CD8-positive, alpha-beta memory T cell (primary cell): ENCODE measurements at regions not wholly inside any gene's neighbourhood (a gene's known extent, or its start where the extent isn't known, plus 50 kb on each side); places are given as distances from the start of the nearest gene placed in this dataset.

Source experiments
- CTCF ChIA-PET: fragments of 350-600 bp; sonication (Branson Sonifier 250); formaldehyde crosslinking; loops from one replicate; lab custom pipeline; 2021; ENCODE audit warnings: antibody characterized with exemption; lab: Charles Lee
- POLR2A ChIA-PET: fragments of 350-600 bp; sonication (Branson Sonifier 250); formaldehyde crosslinking; loops from one replicate; lab custom pipeline; 2021; ENCODE audit warnings: antibody characterized with exemption; lab: Charles Lee
- DNase-seq, 5 donors: peaks; one replicate each; pipeline versions ENCODE4 v3.0.0 to v3.0.0-alpha.2; 2020 to 2022; ENCODE audit warnings: mixed read lengths in 1 of 5
- H3K27ac ChIP-seq: one replicate; pipeline ENCODE4 v1.7.0; 2013; ENCODE audit warnings: low read depth, mild to moderate bottlenecking, low read length, moderate library complexity
- H3K27me3 ChIP-seq: 2 replicates; pipeline ENCODE4 v1.7.0; 2013; ENCODE audit warnings: low read length, mild to moderate bottlenecking; ENCODE audit not compliant: insufficient read depth, poor library complexity, severe bottlenecking
- H3K36me3 ChIP-seq: 2 replicates; pipeline ENCODE4 v1.7.0; 2013; ENCODE audit warnings: mild to moderate bottlenecking, low read length, moderate library complexity; ENCODE audit not compliant: insufficient read depth
- H3K4me1 ChIP-seq: 2 replicates; pipeline ENCODE4 v1.7.0; 2013; ENCODE audit warnings: mild to moderate bottlenecking, low read length, moderate library complexity; ENCODE audit not compliant: insufficient read depth
- H3K4me3 ChIP-seq: 2 replicates; pipeline ENCODE4 v1.7.0; 2013; ENCODE audit warnings: mild to moderate bottlenecking, low read length
- H3K9me3 ChIP-seq: 2 replicates; pipeline ENCODE4 v1.7.0; 2013; ENCODE audit warnings: mild to moderate bottlenecking, low read length
- H3K27ac Mint-ChIP-seq, 8 donors: one replicate each; pipeline ENCODE4 v1.8.0; 2020 to 2021; ENCODE audit warnings: mixed read lengths in 8 of 8, mild to moderate bottlenecking in 6 of 8, inconsistent platforms in 3 of 8, moderate library complexity in 3 of 8
- H3K27me3 Mint-ChIP-seq, 2 donors: one replicate each; pipeline ENCODE4 v1.8.0; 2020 to 2021; ENCODE audit warnings: mixed read lengths in 2 of 2, mild to moderate bottlenecking in 1 of 2, moderate library complexity in 1 of 2
- H3K36me3 Mint-ChIP-seq, 3 donors: one replicate each; pipeline ENCODE4 v1.8.0; 2020 to 2021; ENCODE audit warnings: mixed read lengths in 3 of 3, inconsistent platforms in 1 of 3, mild to moderate bottlenecking in 1 of 3
- H3K4me1 Mint-ChIP-seq, 3 donors: one replicate each; pipeline ENCODE4 v1.8.0; 2020 to 2021; ENCODE audit warnings: mixed read lengths in 3 of 3, inconsistent platforms in 1 of 3, mild to moderate bottlenecking in 1 of 3
- H3K4me3 Mint-ChIP-seq, 7 donors: one replicate each; pipeline ENCODE4 v1.8.0; 2020 to 2021; ENCODE audit warnings: mixed read lengths in 7 of 7, mild to moderate bottlenecking in 6 of 7, moderate library complexity in 4 of 7, inconsistent platforms in 2 of 7
- H3K9me3 Mint-ChIP-seq, 5 donors: one replicate each; pipeline ENCODE4 v1.8.0; 2020 to 2022; ENCODE audit warnings: mixed read lengths in 5 of 5, mild to moderate bottlenecking in 3 of 5, moderate library complexity in 2 of 5, inconsistent platforms in 1 of 5

- Mint-ChIP-seq H3K9me3 (peaks cover 2 to 6% (median 4%) of the 10 kb centered on the region in 5 donors), H3K27ac (no peak overlapping the region), H3K27me3 (no peaks in the 10 kb centered on the region), H3K4me3 (no peak overlapping the region), H3K4me1 (peaks cover 11 to 46% (median 30%) of the 10 kb centered on the region in 3 donors), H3K36me3 (peaks cover 22 to 70% (median 45%) of the 10 kb centered on the region in 3 donors)
- H3K36me3 ChIP-seq = no peaks in the 10 kb centered on the region
- CTCF ChIA-PET = no interaction called here
- no peaks in the 10 kb centered on the region for H3K27me3 ChIP-seq
- POLR2A ChIA-PET = no interaction called here
- no peak overlapping the region for H3K4me3 ChIP-seq
- H3K27ac ChIP-seq = no peak overlapping the region
- no peaks in the 10 kb centered on the region for H3K4me1 ChIP-seq
- DNase-seq = no peak
- H3K9me3 ChIP-seq = no peaks in the 10 kb centered on the region
Measured at GRCh38 chr21:28811860-28812259, 180.8 kb downstream of the LTN1 start.

GRCh38 chr21:28810826-28811524, 181.7 kb downstream of the LTN1 start:
- CTCF ChIA-PET = no interaction called here
- POLR2A ChIA-PET = interaction anchor here (0.5 kb wide), 1 partner anchor 199 kb away, joined by 4 read pairs; no protein-coding TSS in a partner anchor
- Mint-ChIP-seq H3K9me3 (peaks cover 2 to 6% (median 4%) of the 10 kb centered on the region in 5 donors), H3K4me1 (peaks cover 11 to 44% (median 27%) of the 10 kb centered on the region in 3 donors), H3K4me3 (no peak overlapping the region), H3K27me3 (no peaks in the 10 kb centered on the region), H3K27ac (no peak overlapping the region), H3K36me3 (peaks cover 18 to 68% (median 45%) of the 10 kb centered on the region in 3 donors)
- DNase-seq = no peak
- Histone ChIP-seq H3K4me3 (no peak overlapping the region), H3K9me3 (no peaks in the 10 kb centered on the region), H3K36me3 (no peaks in the 10 kb centered on the region), H3K27ac (no peak overlapping the region), H3K4me1 (no peaks in the 10 kb centered on the region), H3K27me3 (no peaks in the 10 kb centered on the region)

DNA sequence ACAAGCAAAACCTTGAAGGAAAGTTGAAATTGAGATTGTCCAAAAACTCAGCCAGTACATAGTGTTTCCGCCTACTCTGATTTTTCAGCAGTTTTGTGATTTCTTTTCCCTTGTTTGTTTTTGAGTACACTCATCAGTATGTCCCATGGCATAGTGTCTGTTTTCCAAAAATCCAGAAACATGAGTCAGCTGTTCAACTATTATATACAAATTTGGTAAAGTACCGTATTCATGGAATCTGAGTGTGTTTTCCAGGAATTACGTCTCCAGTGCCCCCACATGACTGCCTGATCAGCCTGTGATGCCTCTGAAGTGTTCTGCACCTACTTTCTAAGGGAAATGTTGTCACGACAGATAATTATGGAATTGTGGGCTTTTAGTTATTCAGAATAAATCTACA, 186.8 kb downstream of the LTN1 start:
- Mint-ChIP-seq H3K36me3 (peaks cover 13 to 35% (median 34%) of the 10 kb centered on the region in 3 donors), H3K4me3 (no peak overlapping the region), H3K4me1 (peaks cover 14 to 33% (median 31%) of the 10 kb centered on the region in 3 donors), H3K9me3 (peaks cover 0 to 4% (median 4%) of the 10 kb centered on the region in 5 donors), H3K27ac (no peak overlapping the region), H3K27me3 (no peaks in the 10 kb centered on the region)
- H3K27me3 ChIP-seq = no peaks in the 10 kb centered on the region
- no peak overlapping the region for H3K4me3 ChIP-seq
- no peaks in the 10 kb centered on the region for H3K4me1 ChIP-seq
- no peaks in the 10 kb centered on the region for H3K36me3 ChIP-seq
- H3K9me3 ChIP-seq = no peaks in the 10 kb centered on the region
- no peak overlapping the region for H3K27ac ChIP-seq
- CTCF ChIA-PET = no interaction called here
- POLR2A ChIA-PET = no interaction called here
- DNase-seq = no peak

DNA sequence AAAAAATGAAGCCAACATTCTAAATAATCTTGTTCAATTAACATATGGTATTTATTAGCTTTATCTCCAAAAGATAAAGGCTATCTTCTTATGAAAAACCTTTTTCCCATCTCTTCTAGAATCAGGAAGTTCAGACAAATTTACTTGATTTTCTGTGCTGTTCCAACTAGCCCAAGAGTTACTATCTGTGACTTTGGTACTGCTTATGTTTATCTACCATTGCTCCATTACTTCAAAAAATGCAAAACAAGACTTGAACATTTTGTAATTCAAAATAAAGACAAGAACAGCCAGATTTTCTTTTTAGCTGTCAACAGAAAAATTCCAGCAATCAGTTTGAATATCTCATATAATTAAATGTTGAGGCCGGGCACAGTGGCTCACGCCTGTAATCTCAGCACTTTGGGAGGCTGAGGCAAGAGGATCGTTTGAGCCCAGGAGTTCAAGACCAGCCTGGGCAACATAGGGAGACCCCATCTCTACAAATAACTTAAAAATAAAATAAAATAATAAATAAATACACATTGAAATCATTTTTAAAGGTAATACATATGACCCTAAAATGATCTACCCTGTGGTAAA, 188.5 kb downstream of the LTN1 start:
- Mint-ChIP-seq H3K27ac (peak overlapping the region in 2 of 8 donors; percentile 1 to 41), H3K36me3 (peaks cover 24 to 34% (median 31%) of the 10 kb centered on the region in 3 donors)

DNA sequence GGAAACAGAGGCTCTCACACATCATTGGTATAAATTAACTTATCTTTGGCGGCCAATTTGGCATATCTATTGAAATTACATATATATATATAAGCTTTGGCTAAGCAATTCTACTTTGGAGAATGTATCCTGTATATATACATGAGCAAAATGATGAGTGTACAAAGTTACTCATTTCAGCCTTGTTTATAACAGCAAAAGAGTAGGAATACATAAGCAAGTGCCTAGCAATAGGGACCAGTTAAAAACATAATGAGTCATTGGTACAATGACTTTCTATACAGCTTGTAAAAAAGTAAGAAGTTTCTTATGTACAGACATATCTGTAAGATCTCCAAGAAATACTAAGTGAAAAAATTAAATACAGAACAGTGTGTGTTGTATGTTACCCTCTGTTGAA, 190.8 kb downstream of the LTN1 start:
- H3K27ac ChIP-seq = no peak overlapping the region
- Mint-ChIP-seq H3K4me3 (no peak overlapping the region), H3K27me3 (no peaks in the 10 kb centered on the region), H3K4me1 (peaks cover 14 to 18% (median 14%) of the 10 kb centered on the region in 3 donors), H3K9me3 (no peaks in the 10 kb centered on the region), H3K36me3 (peaks cover 12 to 32% (median 16%) of the 10 kb centered on the region in 3 donors), H3K27ac (peak overlapping the region in 1 of 8 donors; percentile 74)
- no peaks in the 10 kb centered on the region for H3K9me3 ChIP-seq
- H3K4me1 ChIP-seq = no peaks in the 10 kb centered on the region
- no peak overlapping the region for H3K4me3 ChIP-seq
- no peaks in the 10 kb centered on the region for H3K36me3 ChIP-seq
- no peaks in the 10 kb centered on the region for H3K27me3 ChIP-seq
- ChIA-PET POLR2A (no interaction called here), CTCF (interaction anchor here (1.4 to 2.1 kb wide), 2 partner anchors 10 to 57 kb away, joined by 4 to 7 read pairs; no protein-coding TSS in a partner anchor)
- DNase-seq = no peak

More for the DNA sequence above, 188.5 kb downstream of the LTN1 start:
- H3K4me3 ChIP-seq = no peak overlapping the region
- ChIA-PET POLR2A (no interaction called here), CTCF (no interaction called here)
- H3K9me3 Mint-ChIP-seq = peaks cover 0 to 4% (median 4%) of the 10 kb centered on the region in 5 donors
- no peak overlapping the region for H3K27ac ChIP-seq
- H3K9me3 ChIP-seq = no peaks in the 10 kb centered on the region
- H3K27me3 ChIP-seq = no peaks in the 10 kb centered on the region
- H3K36me3 ChIP-seq = no peaks in the 10 kb centered on the region
- no peak for DNase-seq
- H3K4me1 ChIP-seq = no peaks in the 10 kb centered on the region
- H3K4me3 Mint-ChIP-seq = no peak overlapping the region
- no peaks in the 10 kb centered on the region for H3K27me3 Mint-ChIP-seq
- peaks cover 14 to 25% (median 22%) of the 10 kb centered on the region in 3 donors for H3K4me1 Mint-ChIP-seq

DNA sequence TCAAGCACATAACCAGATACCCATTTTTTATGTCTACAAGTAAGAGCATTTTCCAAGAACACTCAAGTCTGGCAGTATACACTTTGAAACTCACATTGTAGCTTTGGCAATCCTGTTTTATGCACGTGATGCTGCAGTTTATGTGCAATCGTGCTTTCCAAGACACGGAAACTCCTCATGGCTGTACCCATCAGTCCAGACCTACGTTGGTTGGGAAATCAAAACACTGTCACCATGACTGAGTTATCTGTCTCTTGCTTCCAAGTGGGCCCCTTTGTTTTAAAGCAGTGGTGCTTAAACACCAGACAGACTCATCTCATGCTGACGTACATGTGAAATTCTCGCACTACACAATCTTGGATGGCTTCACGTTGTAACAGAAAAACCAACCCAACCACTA, 192.8 kb downstream of the LTN1 start:
- H3K4me1 ChIP-seq = no peaks in the 10 kb centered on the region
- Mint-ChIP-seq H3K27ac (no peak overlapping the region), H3K36me3 (peaks cover 6 to 19% (median 19%) of the 10 kb centered on the region in 3 donors), H3K4me3 (no peak overlapping the region), H3K27me3 (no peaks in the 10 kb centered on the region), H3K4me1 (peaks cover 14 to 18% (median 18%) of the 10 kb centered on the region in 3 donors), H3K9me3 (no peaks in the 10 kb centered on the region)
- H3K36me3 ChIP-seq = no peaks in the 10 kb centered on the region
- no peak for DNase-seq
- CTCF ChIA-PET = no interaction called here
- POLR2A ChIA-PET = no interaction called here
- H3K9me3 ChIP-seq = no peaks in the 10 kb centered on the region
- no peak overlapping the region for H3K27ac ChIP-seq
- no peak overlapping the region for H3K4me3 ChIP-seq
- no peaks in the 10 kb centered on the region for H3K27me3 ChIP-seq

DNA sequence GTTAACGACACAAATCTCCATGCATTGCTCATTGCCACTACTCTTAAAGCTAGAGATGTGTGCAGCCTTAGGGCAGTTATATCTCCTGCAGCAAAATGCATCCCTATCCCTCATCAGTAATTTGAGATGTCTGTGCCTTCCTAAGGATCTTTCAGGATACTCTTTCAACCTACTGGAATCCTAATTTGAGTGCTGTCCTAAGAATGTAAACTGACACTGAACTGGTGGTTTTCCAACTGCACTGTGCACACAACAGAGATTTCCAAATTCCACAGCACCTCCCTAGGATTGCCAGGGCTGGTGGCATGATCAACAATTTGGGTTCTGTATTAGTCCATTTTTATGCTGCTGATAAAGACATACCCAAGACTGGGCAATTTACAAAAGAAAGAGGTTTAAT, 193.9 kb downstream of the LTN1 start:
- Mint-ChIP-seq H3K4me3 (no peak overlapping the region), H3K27ac (peak overlapping the region in 1 of 8 donors; percentile 73), H3K4me1 (peaks cover 14 to 17% (median 17%) of the 10 kb centered on the region in 3 donors), H3K36me3 (peaks cover 6 to 21% (median 19%) of the 10 kb centered on the region in 3 donors), H3K27me3 (no peaks in the 10 kb centered on the region), H3K9me3 (no peaks in the 10 kb centered on the region)
- ChIA-PET CTCF (no interaction called here), POLR2A (no interaction called here)
- H3K27ac ChIP-seq = no peak overlapping the region
- H3K4me1 ChIP-seq = no peaks in the 10 kb centered on the region
- H3K36me3 ChIP-seq = no peaks in the 10 kb centered on the region
- H3K9me3 ChIP-seq = no peaks in the 10 kb centered on the region
- no peak for DNase-seq
- H3K27me3 ChIP-seq = no peaks in the 10 kb centered on the region
- no peak overlapping the region for H3K4me3 ChIP-seq

- Mint-ChIP-seq H3K27ac (peak overlapping the region in 3 of 8 donors; percentile 7 to 85 (median 67)), H3K27me3 (no peaks in the 10 kb centered on the region), H3K9me3 (no peaks in the 10 kb centered on the region), H3K4me3 (no peak overlapping the region), H3K4me1 (peaks cover 18 to 30% (median 28%) of the 10 kb centered on the region in 3 donors), H3K36me3 (peaks cover 9 to 21% (median 16%) of the 10 kb centered on the region in 3 donors)
- Histone ChIP-seq H3K9me3 (no peaks in the 10 kb centered on the region), H3K27me3 (no peaks in the 10 kb centered on the region), H3K4me1 (no peaks in the 10 kb centered on the region), H3K27ac (no peak overlapping the region), H3K4me3 (no peak overlapping the region), H3K36me3 (no peaks in the 10 kb centered on the region)
- DNase-seq = no peak
- POLR2A ChIA-PET = no interaction called here
- CTCF ChIA-PET = no interaction called here
Measured at GRCh38 chr21:28795251-28795650, 197.4 kb downstream of the LTN1 start.
